B cell (primary cell): ENCODE measurements at regions not wholly inside any gene's neighbourhood (a gene's known extent, or its start where the extent isn't known, plus 50 kb on each side); places are given as distances from the start of the nearest gene placed in this dataset.

ENCODE experiments used
- ATAC-seq: fragments of 200-7000 bp; cut with Tn5 transposase; one replicate; pipeline ENCODE4 v1.10.0; 2021; ENCODE audit warnings: low read depth, mild to moderate bottlenecking, moderate number of reproducible peaks, moderate library complexity
- CTCF ChIA-PET: fragments of 350-600 bp; sonication (Branson Sonifier 250); formaldehyde crosslinking; loops from one replicate; lab custom pipeline; 2021; ENCODE audit warnings: antibody characterized with exemption, inconsistent platforms; lab: Charles Lee
- POLR2A ChIA-PET: fragments of 350-600 bp; sonication (Branson Sonifier 250); formaldehyde crosslinking; loops from one replicate; lab custom pipeline; 2021; ENCODE audit warnings: antibody characterized with exemption; lab: Charles Lee
- DNase-seq: peaks from one replicate; pipeline ENCODE4 v3.0.0; 2013
- H2AFZ ChIP-seq: 2 replicates; pipeline ENCODE4 v1.6.1; 2012; ENCODE audit warnings: mild to moderate bottlenecking, low read depth, low read length; ENCODE audit not compliant: insufficient read depth, poor library complexity, severe bottlenecking
- H3K27ac ChIP-seq, 2 donors: 1 replicate in 1 of 2; 2 replicates in 1 of 2; pipeline ENCODE4 v1.5.1; 2012 to 2013; ENCODE audit warnings: low read length in 2 of 2, mild to moderate bottlenecking in 2 of 2, moderate library complexity in 1 of 2
- H3K27me3 ChIP-seq, 4 experiments: fragments of 200-600 bp in 1 of 4; sonication (generic) in 1 of 4; replicated peaks in 1 of 4; 1 replicate in 2 of 4; 2 replicates in 2 of 4; pipeline versions ENCODE4 v1.6.1 to v1.7.0; 2013 to 2016; ENCODE audit warnings: low read length in 3 of 4, mild to moderate bottlenecking in 2 of 4, mixed read lengths in 1 of 4, moderate library complexity in 1 of 4; ENCODE audit not compliant: insufficient read depth in 4 of 4, control insufficient read depth in 3 of 4; ENCODE audit errors: control extremely low read depth in 1 of 4
- H3K36me3 ChIP-seq, 2 experiments: replicated peaks in 1 of 2; 1 replicate in 1 of 2; 2 replicates in 1 of 2; pipeline versions ENCODE4 v1.6.1 to v1.7.1; 2013; ENCODE audit warnings: low read length in 1 of 2; ENCODE audit not compliant: insufficient read depth in 2 of 2, control insufficient read depth in 1 of 2; ENCODE audit errors: control extremely low read depth in 1 of 2, extremely low read depth in 1 of 2
- H3K4me1 ChIP-seq, 2 donors: fragments of 200-600 bp in 1 of 2; sonication (generic) in 1 of 2; 1 replicate in 1 of 2; 2 replicates in 1 of 2; pipeline versions ENCODE4 v1.5.1 to v1.6.1; 2013 to 2017; ENCODE audit warnings: low read length in 2 of 2; ENCODE audit not compliant: control insufficient read depth in 2 of 2, insufficient read depth in 2 of 2
- H3K4me2 ChIP-seq: replicated peaks from 2 replicates; pipeline ENCODE3; 2012; ENCODE audit warnings: mild to moderate bottlenecking, low read depth, low read length; ENCODE audit not compliant: poor library complexity, severe bottlenecking
- H3K4me3 ChIP-seq, 5 experiments: fragments of 200-600 bp in 1 of 5; sonication (generic) in 1 of 5; 1 replicate in 3 of 5; 2 replicates in 2 of 5; pipeline versions ENCODE4 v1.5.1 to v1.7.0; 2011 to 2016; ENCODE audit warnings: low read length in 4 of 5, mild to moderate bottlenecking in 4 of 5, low read depth in 2 of 5, control low read depth in 1 of 5, moderate library complexity in 1 of 5; ENCODE audit not compliant: insufficient read depth in 1 of 5; ENCODE audit errors: control extremely low read depth in 1 of 5, extremely low read depth in 1 of 5
- H3K79me2 ChIP-seq: fragments of 200-600 bp; sonication (generic); one replicate; pipeline ENCODE4 v1.6.0; 2016; ENCODE audit warnings: low read length; ENCODE audit not compliant: control insufficient read depth, insufficient read depth
- H3K9ac ChIP-seq: fragments of 200-600 bp; sonication (generic); 2 replicates; pipeline ENCODE4 v1.6.1; 2017; ENCODE audit warnings: mild to moderate bottlenecking, low read length, moderate library complexity
- H3K9me3 ChIP-seq, 3 donors: one replicate each; pipeline versions ENCODE4 v1.6.1 to v1.7.1; 2013; ENCODE audit warnings: low read length in 2 of 3; ENCODE audit not compliant: control insufficient read depth in 2 of 3, insufficient read depth in 1 of 3; ENCODE audit errors: control extremely low read depth in 1 of 3
- H4K20me1 ChIP-seq: 2 replicates; pipeline ENCODE4 v1.6.0; 2012; ENCODE audit warnings: mild to moderate bottlenecking, low read length; ENCODE audit not compliant: insufficient read depth, control insufficient read depth, poor library complexity, severe bottlenecking
- H3K27ac Mint-ChIP-seq: one replicate; pipeline ENCODE4 v1.8.0; 2021; ENCODE audit warnings: mixed read lengths
- H3K27me3 Mint-ChIP-seq: one replicate; pipeline ENCODE4 v1.8.0; 2021; ENCODE audit warnings: mixed read lengths
- H3K4me1 Mint-ChIP-seq: one replicate; pipeline ENCODE4 v1.8.0; 2021; ENCODE audit warnings: mixed read lengths
- H3K4me3 Mint-ChIP-seq: one replicate; pipeline ENCODE4 v1.8.0; 2021; ENCODE audit warnings: mixed read lengths
- H3K9me3 Mint-ChIP-seq: one replicate; pipeline ENCODE4 v1.8.0; 2022; ENCODE audit warnings: mixed read lengths; ENCODE audit not compliant: insufficient read depth
- CTCF ChIP-seq: fragments of 200-600 bp; IDR thresholded peaks from one replicate; pipeline ENCODE4 v1.8.0; 2022; ENCODE audit warnings: antibody characterized with exemption, mild to moderate bottlenecking
- EZH2 ChIP-seq: IDR thresholded peaks from 2 replicates; pipeline ENCODE4 v1.6.1; 2012; ENCODE audit warnings: borderline replicate concordance, low read depth, mild to moderate bottlenecking, moderate library complexity, low read length; ENCODE audit not compliant: insufficient read depth, poor library complexity, severe bottlenecking
- whole genome bisulfite sequencing: methylation state at CpG from one replicate; pipeline ENCODE4 v1.1.5; 2013; ENCODE audit warnings: missing lambda C conversion rate; ENCODE audit not compliant: insufficient coverage; 5-methylcytosine and 5-hydroxymethylcytosine counted together
- intact Hi-C: fragments of 100-400 bp; cut with micrococcal nuclease; formaldehyde crosslinking; loops from one replicate; pipeline ENCODE4 v1.10.0; 2022

- no peaks in the 10 kb centered on the region for H4K20me1 ChIP-seq
- no peak overlapping the region for H3K4me3 ChIP-seq
- Mint-ChIP-seq H3K27me3 (peaks cover 21% of the 10 kb centered on the region), H3K4me3 (no peak overlapping the region), H3K9me3 (no peaks in the 10 kb centered on the region), H3K4me1 (no peaks in the 10 kb centered on the region), H3K27ac (no peak overlapping the region)
- ATAC-seq (no peak), DNase-seq (no peak)
- no peak overlapping the region for H3K9ac ChIP-seq
- 55% methylated on average over 3 of the region's 6 CpGs for WGBS
- H3K79me2 ChIP-seq, result no peaks in the 10 kb centered on the region
- H3K9me3 ChIP-seq, result no peaks in the 10 kb centered on the region
- H3K4me1 ChIP-seq, result no peaks in the 10 kb centered on the region
- H2AFZ ChIP-seq, result no peak overlapping the region
- no peak overlapping the region for H3K4me2 ChIP-seq
- H3K27ac ChIP-seq, result no peak overlapping the region
- no peaks in the 10 kb centered on the region for H3K36me3 ChIP-seq
- H3K27me3 ChIP-seq, result peaks cover 0 to 7% (median 0%) of the 10 kb centered on the region in 4 experiments
- POLR2A ChIA-PET, result no interaction called here
- CTCF ChIA-PET, result no interaction called here
- intact Hi-C loops, result no loop called here
- TF ChIP-seq EZH2, result no peak
Observed at GRCh38 chr5:74250304-74251102, 390.0 kb downstream of the ENC1 start.

GRCh38 chr5:74248576-74248975 lies 392.0 kb downstream of the ENC1 start:
- H3K79me2 ChIP-seq, result no peaks in the 10 kb centered on the region
- no peak overlapping the region for H3K9ac ChIP-seq
- H3K27ac Mint-ChIP-seq, result no peak overlapping the region
- H3K36me3 ChIP-seq, result no peaks in the 10 kb centered on the region
- no peaks in the 10 kb centered on the region for H3K9me3 Mint-ChIP-seq
- H3K27me3 ChIP-seq, result peaks cover 0 to 7% (median 0%) of the 10 kb centered on the region in 4 experiments
- POLR2A ChIA-PET, result no interaction called here
- H3K4me3 ChIP-seq, result no peak overlapping the region
- CTCF ChIA-PET, result no interaction called here
- no peak for TF ChIP-seq EZH2
- no peak for TF ChIP-seq CTCF
- H3K27ac ChIP-seq, result no peak overlapping the region
- intact Hi-C loops, result no loop called here
- no peak overlapping the region for H2AFZ ChIP-seq
- H3K9me3 ChIP-seq, result no peaks in the 10 kb centered on the region
- H3K27me3 Mint-ChIP-seq, result peaks cover 18% of the 10 kb centered on the region
- DNase-seq (no peak), ATAC-seq (no peak)
- no peaks in the 10 kb centered on the region for H4K20me1 ChIP-seq
- no peak overlapping the region for H3K4me3 Mint-ChIP-seq
- H3K4me2 ChIP-seq, result no peak overlapping the region
- no peaks in the 10 kb centered on the region for H3K4me1 ChIP-seq
- no peaks in the 10 kb centered on the region for H3K4me1 Mint-ChIP-seq
